CD4-positive, alpha-beta T cell treated with Interleukin-10 for 1 hour (primary cell): ENCODE measurements at regions not wholly inside any gene's neighbourhood (a gene's known extent, or its start where the extent isn't known, plus 50 kb on each side); places are given as distances from the start of the nearest gene placed in this dataset.
"Not testable (repeated sequence)": the region's sequence is repeated elsewhere in the genome, so short reads cannot be mapped to it uniquely, and the experiment has no call there.

Source experiments
- DNase-seq: peaks from one replicate; pipeline ENCODE4 v3.0.0-alpha.2; 2020

GRCh38 chr9:26562338-26562737, 330.3 kb downstream of the CAAP1 start:
- no peak for DNase-seq

DNA sequence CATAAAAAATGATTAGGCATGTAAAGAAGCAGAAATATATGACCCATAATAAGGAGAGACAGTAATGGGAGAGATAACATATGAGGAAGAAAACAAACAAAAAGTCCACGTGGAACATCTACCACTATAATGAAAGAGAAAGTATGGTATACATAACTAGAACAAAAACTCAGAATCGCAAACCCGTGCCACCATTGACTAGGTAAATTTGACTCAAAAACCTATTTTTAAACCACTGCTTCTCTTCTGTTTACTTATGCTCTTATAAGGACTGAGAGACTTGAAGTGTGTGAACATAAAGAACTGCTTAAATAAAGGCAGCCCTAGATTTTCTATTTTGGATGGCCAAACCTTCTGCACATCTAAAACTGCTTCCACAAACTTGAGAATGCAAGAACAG, 330.7 kb downstream of the CAAP1 start:
- no peak for DNase-seq

- no peak for DNase-seq
Measured at GRCh38 chr9:26559506-26559905, 333.1 kb downstream of the CAAP1 start.

- no peak for DNase-seq
Measured at GRCh38 chr9:26551971-26552370, 340.6 kb downstream of the CAAP1 start.

DNA sequence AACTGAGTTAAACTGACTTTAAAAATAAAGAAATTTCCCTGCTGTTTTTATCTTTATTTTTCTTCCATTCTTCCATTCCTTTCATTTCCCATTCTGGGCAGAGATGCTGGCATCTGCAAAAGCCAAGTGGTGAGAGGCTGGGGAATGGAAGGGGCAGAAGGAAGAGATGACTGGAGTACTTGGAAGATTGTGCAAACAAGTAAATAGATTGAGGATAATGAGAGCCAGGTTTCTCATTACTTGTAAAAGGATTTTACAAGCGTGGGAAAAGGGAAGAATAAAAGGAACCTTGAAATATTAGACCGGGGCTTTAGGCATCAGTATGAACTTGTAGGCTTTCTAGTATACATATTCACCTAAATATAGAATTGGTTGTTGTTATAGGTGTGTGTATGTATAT, 341.2 kb downstream of the CAAP1 start:
- DNase-seq: no peak

GRCh38 chr9:26548781-26549290, 343.8 kb downstream of the CAAP1 start:
- DNase-seq: no peak

DNA sequence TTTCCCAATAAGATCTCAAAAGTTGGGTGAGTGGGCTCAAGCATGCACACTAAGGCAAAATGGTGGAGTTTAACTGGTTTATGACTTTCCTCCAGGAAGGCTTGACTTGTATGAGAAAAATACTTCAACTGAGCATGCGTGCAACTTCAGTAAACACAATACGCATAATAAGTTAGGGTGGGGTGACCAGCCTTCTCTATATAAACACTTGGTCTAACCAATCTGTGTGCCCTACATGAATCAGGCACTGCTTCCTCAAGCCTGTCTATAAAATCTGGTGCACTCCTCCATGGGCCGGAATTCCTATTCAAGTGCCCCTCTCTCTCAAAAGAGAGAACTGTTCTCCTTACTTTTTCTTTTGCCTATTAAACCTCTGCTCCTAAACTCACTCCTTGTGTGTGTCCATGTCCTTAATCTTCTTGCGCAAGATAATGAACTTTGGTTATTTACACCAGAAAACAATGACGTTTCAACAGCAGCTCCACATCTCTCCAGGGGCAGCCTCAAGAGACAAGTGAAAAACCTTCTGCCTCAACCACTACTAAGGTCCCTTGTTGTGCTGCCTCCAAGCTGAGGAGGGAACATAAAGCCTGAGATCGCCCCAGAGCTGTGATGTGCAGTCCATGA, 352.6 kb downstream of the CAAP1 start:
- no peak for DNase-seq

GRCh38 chr9:26537211-26537610, 355.4 kb downstream of the CAAP1 start:
- DNase-seq: no peak

- DNase-seq: no peak
Measured at GRCh38 chr9:26535151-26535550, 357.5 kb downstream of the CAAP1 start.

- DNase-seq: no peak
Measured at GRCh38 chr9:26530841-26531240, 361.8 kb downstream of the CAAP1 start.

DNA sequence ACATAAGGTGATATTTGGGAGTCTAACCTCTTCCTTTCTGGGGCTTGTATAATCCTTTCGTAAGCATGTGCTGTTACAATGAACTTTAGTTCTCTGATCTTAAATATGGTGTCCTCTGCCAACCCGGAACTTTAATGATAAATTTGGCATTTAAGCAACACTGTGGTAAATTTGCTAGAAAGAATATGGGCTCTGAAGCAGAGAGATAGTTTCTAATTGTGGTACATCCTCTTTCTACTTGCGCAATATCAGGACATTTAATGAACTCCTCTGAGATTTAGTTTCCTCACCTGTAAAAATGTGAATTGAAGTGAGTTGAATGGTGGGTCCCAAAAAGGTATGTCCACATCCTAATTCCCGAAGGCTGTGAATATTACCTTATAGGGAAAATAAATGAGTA, 364.7 kb downstream of the CAAP1 start:
- DNase-seq: no peak

- DNase-seq: no peak
Measured at GRCh38 chr9:26524267-26524666, 368.3 kb downstream of the CAAP1 start.

GRCh38 chr9:26523577-26523976, 369.0 kb downstream of the CAAP1 start:
- DNase-seq: no peak

- DNase-seq: no peak
Measured at GRCh38 chr9:26520141-26520540, 372.5 kb downstream of the CAAP1 start.

DNA sequence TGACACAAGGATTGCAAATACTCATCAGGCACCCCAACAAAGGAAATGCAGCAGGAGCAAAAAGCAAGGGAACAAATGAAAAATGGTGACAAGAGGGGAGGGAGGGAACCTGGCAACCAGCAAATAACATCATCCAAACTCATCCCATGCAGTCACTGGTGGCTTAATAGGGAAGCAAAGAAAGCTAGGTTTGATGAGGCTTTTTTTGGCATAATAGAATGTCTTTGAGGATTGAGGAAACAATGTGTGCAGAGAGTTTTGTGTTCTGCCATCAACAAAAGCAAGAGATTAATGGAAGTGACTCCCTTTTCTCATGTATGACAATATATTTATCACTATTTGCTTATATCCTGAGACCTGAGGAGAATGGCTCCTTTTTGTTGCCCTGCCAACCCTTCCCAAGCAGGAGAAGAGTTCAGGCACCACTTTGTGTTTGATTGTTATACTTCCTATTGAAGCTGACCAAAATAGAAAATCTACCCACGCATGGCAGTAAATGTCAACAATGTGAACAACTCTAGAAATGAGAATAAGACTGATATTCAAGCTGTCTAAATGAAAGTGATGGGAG, 375.7 kb downstream of the CAAP1 start:
- DNase-seq: no peak

DNA sequence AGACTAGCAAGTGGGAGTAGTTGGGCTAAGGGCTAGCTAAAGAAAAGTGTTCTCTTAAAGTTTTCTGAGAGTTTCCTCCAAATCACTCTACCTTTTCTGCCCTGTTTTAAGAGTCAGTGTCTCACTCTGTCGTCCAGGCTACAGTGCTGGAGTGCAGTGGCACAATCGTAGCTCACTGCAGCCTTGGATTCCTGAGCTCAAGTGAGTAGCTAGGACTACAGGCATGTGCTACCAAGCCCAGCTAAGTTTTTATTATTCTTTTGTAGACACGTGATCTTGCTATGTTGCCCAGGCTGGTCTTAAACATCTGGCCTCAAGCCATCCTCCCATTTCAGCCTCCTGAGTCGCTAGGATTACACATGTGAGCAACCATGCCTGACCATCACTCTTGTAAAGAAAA, 378.9 kb downstream of the CAAP1 start:
- no peak for DNase-seq

DNA sequence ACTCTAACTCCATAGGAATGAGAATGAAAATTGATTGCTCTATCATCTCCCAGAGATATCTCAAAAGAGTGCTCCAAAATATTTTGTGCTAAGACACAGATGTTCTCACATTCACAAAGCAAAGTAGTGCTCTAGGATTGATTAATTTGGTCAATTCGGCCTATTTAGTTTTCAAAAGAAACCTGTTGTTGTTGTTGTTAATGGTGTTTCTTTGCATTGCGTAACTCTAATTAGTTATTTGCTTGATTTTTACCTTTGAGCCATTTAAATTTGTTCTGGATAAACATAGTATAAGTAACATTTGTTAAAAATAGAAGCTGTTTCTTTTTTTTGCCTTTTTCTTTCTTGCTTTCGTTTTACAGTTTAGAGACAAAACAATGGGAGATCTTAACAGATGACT, 382.5 kb downstream of the CAAP1 start:
- DNase-seq: no peak

- DNase-seq: no peak
Measured at GRCh38 chr9:26508897-26509296, 383.7 kb downstream of the CAAP1 start.

DNA sequence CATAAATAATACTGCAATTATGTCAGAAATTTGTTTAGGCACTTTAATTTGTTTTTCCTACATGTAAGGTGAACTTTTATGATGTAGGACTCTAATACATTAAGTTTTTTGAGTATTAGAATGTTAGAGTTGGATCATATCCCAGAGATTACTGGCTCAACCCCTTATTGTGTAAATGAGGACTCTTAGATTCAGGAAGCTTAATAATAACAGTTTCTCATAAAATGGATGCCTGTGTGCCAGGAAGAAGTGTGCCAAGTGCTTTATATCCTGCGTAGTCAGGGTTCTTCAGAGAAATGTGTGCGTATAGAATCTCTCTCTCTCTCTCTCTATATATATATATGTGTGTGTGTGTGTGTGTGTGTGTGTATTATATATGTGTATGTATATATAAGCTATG, 388.5 kb downstream of the CAAP1 start:
- DNase-seq: no peak

- DNase-seq: no peak
Measured at GRCh38 chr9:26502311-26502710, 390.3 kb downstream of the CAAP1 start.

DNA sequence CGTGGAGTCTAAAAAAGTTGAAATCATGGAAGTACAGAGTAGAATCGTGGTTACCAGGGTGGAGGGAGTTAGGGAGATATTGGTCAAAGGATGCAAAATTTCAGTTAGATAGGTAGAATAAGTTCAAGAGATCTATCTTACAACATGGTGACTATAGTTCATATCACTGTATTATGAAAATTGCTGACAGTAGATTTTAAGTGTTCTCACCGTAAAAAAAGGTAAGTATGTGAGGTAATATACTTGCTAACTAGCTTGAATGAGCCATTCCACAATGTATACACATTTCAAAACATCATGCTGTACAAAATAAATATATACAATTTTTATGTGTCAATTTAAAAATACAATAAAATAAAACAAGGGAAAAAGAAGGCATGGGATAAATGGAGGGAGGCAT, 392.1 kb downstream of the CAAP1 start:
- DNase-seq: no peak

DNA sequence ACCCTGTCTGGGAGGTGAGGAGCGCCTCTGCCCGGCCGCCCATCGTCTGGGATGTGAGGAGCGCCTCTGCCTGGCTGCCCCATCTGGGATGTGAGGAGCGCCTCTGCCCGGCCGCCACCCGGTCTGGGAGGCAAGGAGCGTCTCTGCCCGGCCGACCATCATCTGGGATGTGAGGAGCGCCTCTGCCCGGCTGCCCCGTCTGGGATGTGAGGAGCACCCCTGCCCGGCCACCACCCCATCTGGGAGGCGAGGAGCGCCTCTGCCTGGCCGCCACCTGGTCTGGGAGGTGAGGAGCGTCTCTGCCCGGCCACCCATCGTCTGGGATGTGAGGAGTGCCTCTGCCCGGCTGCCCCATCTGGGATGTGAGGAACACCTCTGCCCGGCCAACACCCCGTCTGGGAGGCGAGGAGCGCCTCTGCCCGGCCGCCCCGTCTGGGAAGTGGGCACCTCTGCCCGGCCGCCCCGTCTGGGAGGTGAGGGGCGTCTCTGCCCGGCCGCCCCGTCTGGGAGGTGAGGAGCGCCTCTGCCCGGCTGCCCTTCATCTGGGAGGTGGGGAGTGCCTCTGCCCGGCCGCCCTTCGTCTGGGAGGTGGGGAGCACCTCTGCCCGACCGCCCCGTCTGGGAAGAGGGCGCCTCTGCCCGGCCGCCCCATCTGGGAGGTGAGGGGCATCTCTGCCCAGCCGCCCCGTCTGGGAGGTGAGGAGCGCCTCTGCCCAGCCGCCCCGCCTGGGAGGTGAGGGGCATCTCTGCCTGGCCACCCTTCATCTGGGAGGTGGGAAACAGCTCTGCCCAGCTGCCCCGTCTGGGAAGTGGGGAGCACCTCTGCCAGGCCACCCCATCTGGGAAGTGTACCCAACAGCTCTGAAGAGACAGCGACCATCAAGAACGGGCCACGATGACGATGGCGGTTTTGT, 399.7 kb downstream of the CAAP1 start:
- not testable (repeated sequence) for DNase-seq

GRCh38 chr9:26491922-26492607, 400.5 kb downstream of the CAAP1 start:
- DNase-seq: not testable (repeated sequence)
